Cerebellar nuclear complex (tissue), 1 donor: ENCODE measurements at regions not wholly inside any gene's neighbourhood (a gene's known extent, or its start where the extent isn't known, plus 50 kb on each side); places are given as distances from the start of the nearest gene placed in this dataset.
"Not testable (repeated sequence)": the region's sequence is repeated elsewhere in the genome, so short reads cannot be mapped to it uniquely, and the experiment has no call there.

Experiments used
- DNase-seq, 2 experiments: peaks; one replicate each; lab custom pipeline; 2025; lab: John Stamatoyannopoulos, UW

GRCh38 chr18:43961722-43962121 lies 684.4 kb upstream of the SYT4 start:
- no peak for DNase-seq

DNA sequence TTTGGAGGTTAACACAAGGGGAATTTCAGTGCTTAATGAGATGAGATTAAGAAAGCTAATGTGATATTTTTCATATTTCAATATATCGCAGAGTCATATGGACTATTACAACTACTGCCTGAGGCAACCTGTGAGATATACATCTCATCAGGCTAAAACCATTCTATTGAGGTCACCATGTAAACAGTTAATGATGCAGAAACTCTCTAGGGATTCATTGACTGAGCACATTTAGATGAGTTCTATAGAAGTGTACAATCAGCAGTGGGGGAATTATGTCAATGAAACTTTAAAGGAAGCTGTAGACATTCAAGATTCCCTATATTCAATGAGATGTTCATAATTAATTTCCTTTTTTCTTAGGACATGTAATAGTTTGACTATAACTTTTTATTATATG lies 687.4 kb upstream of the SYT4 start:
- no peak for DNase-seq

GRCh38 chr18:43965691-43966090 lies 688.4 kb upstream of the SYT4 start:
- no peak for DNase-seq

- no peak for DNase-seq
Observed at GRCh38 chr18:43970656-43971055, 693.4 kb upstream of the SYT4 start.

GRCh38 chr18:43978174-43978573 lies 700.9 kb upstream of the SYT4 start:
- no peak for DNase-seq

DNA sequence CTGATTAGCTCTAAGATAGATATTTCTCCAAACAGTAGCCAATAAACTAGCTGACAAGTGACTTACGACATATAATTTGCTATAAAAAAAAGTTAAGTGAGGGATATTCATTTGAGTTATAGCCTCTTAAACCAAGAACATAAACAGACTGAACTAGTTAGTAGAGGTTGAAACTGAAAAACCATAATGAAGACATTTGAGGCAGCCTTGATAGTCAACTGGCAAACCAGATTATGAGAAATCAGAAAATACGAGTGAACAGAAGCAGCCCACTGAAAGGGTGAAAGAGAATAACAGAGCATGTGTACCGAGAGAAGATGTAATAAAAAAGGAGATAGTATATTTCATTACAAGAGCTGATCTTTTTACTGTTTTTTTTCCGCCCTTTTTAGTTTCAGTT lies 698.1 kb upstream of the SETBP1 start:
- no peak for DNase-seq

GRCh38 chr18:43987061-43987460 lies 693.6 kb upstream of the SETBP1 start:
- not testable (repeated sequence) for DNase-seq

- DNase-seq: no peak
Observed at GRCh38 chr18:43992741-43993140, 687.9 kb upstream of the SETBP1 start.

DNA sequence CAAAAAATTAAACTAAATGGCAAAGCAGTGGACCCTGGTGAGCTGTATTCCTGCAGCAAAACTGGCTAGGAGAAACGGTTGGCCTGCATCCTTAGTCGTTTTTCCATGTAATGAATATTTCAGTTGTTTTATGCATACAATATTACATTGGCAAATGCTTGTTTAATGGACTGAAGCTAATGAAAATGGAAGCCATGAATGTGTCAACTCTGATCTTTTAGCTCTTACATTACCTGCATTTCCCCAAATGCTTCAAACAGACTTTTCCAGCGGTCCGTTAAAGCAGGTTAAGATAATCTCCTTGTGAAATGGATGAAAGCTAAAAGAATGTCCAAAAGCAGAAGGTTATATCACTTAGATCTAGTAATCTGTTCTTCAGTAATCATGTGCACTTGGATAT lies 686.3 kb upstream of the SETBP1 start:
- no peak for DNase-seq

DNA sequence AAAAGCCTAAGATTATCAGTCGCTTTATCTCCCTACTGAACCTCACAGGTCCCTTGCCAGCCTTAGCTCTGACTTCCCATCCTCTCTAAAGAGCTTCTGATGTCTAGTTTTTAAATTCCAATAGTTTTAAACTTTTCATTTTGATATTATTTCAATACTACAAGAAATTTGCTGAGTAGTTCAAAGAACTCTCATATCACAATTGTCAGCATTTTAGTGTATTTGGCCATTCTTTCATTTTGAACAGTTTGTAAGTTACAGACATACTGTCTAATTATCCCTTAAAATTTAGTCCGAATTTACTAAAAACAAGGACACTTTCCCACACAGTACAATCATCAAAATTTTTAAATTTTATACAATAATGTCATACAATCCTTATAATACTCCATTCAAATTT lies 666.8 kb upstream of the SETBP1 start:
- DNase-seq: no peak

GRCh38 chr18:44025421-44025820 lies 655.3 kb upstream of the SETBP1 start:
- DNase-seq: no peak

- DNase-seq: no peak
Observed at GRCh38 chr18:44028109-44028508, 652.6 kb upstream of the SETBP1 start.

DNA sequence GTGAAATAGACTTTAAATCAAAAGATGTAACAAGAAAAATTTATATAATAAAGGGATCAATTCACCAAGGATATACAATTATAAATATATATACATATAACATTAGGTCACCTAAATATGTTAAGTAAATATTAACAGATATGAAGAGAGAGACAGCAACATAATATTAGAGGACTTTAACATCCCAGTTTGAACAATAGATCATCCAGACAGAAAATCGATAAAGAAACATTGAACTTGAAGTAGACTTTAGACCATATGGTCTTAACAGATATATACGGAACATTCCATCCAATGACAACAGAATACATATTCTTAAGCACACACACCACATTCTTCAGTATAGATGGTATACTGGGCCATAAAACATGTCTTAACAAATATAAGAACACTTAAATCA lies 649.6 kb upstream of the SETBP1 start:
- no peak for DNase-seq

DNA sequence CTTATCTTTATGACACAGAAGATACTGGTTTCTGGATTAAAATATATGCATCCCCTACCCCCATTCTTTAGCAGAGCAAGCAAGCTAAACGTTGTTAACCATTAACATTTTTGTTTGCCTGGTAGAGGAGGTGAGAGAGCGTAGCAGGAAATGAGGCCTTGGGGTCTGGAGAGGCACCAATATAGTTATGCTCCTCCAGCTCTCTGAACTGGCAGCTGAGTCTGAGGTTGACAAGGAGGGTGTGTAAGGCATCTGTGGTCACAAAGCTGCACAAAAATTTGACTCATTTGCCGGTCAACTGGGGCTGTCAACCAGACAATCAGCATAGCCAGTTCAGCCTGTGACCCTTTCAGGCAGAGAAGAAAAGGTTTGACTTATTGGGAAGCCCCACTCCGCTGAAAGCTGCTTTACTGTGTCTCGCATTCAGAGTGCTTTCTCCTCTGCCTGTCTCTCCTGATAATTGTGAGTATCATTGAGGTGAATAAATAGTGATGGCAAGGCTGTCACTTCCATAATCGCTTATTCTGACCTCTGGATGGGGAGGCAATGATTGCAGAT lies 647.5 kb upstream of the SETBP1 start:
- no peak for DNase-seq

DNA sequence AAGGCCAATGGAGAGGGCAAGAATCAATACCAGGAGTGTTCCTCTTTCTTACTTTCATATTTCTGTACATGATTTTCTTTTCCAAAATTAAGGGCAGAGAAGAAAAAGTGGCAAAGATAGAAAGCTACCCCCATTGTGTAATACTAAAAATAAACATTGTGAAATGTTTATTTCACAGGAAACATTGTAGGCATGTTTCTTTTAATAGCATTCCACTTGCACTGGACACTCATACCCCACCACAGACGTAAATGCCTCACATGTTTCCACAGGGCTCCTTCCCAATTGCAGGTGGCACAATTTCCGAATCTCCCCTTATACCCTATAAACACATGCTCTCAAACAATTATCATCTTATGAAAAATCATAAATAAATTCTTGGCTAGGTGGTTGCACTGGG lies 645.1 kb upstream of the SETBP1 start:
- no peak for DNase-seq

DNA sequence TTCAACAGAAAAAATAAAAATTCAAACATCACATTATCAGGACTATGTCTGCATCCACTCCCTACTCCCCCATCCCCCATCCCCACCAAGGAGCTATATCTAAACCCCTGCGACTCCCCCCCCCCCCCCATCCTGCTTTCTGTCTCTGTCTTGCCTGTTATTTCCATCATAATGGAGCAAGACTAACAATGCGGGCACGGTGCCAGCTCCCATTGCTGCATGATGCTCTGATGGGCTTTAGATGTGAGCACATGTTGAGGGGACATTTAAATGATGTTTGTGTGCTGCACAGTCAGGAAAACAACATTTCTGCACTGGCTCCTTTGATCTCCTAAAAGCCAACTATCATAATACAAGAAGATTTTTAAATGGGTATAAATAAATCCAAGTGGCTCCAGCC lies 644.2 kb upstream of the SETBP1 start:
- DNase-seq: no peak

DNA sequence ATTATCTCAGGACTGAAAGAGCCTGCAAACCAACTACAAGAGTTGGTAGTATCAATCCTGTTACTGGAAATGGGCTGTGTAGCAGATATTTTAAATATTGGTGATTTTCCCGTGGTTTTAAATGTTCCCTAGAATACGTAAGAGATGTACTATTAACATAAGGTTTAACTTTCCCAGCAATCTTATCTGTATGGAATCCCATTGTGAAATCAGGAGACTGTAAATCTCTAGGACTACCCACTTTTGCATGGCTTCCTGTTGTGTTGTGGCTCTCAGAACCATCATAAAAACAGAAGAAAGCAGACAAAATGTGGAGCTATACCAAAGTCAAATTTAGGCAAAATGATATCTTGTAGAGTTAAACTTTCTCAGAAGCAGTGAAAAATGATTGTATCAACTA lies 641.5 kb upstream of the SETBP1 start:
- DNase-seq: no peak

DNA sequence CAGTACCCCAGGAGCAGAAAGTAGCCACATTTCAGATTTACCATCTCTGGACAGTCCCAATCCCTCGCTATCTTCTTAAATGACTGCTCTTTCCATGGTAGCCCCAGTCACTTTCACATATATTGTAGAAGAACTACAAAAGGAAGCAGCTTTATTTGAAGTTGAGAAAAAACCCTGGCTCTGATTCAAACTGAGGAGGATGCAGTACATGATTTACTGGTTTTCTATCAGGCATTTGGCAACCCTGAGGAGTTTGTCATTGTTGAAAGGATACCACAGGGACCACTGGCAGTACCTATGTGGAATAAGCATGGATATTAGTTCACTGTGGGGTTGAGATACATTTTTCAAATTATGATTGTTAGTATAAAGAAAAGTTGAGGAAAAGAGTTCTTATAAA lies 640.9 kb upstream of the SETBP1 start:
- no peak for DNase-seq

- no peak for DNase-seq
Observed at GRCh38 chr18:44041553-44041952, 639.1 kb upstream of the SETBP1 start.

GRCh38 chr18:44041961-44042360 lies 638.7 kb upstream of the SETBP1 start:
- no peak for DNase-seq

- no peak for DNase-seq
Observed at GRCh38 chr18:44046376-44046975, 634.2 kb upstream of the SETBP1 start.

DNA sequence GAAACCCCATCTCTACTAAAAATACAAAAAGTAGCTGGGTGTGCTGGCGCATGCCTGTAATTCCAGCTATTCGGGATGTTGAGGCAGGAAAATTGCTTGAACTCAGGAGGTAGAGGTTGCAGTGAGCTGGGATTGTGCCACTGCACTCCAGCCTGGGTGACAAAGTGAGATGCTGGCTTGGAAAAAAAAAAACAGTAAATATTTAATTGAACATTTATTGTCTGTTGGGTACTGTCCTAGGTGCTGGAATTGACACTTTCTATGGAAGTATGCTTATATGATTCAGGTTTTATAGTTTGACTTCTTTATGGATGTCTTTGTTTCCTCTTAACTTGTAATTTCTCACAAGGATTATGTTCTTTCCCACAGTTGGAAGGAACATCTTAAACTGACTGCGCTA lies 633.1 kb upstream of the SETBP1 start:
- DNase-seq: no peak

GRCh38 chr18:44048435-44048834 lies 632.3 kb upstream of the SETBP1 start:
- no peak for DNase-seq

GRCh38 chr18:44048846-44049245 lies 631.8 kb upstream of the SETBP1 start:
- no peak for DNase-seq
